GM23338 (cell line): ENCODE measurements at regions not wholly inside any gene's neighbourhood (a gene's known extent, or its start where the extent isn't known, plus 50 kb on each side); places are given as distances from the start of the nearest gene placed in this dataset.

Experiments
- ATAC-seq: fragments of 200-7000 bp; cut with Tn5 transposase; 3 replicates; pipeline ENCODE4 v1.9.1; 2020
- DNase-seq: peaks from one replicate; pipeline ENCODE4 v3.0.0-alpha.2; 2015; ENCODE audit warnings: low spot score
- H2AFZ ChIP-seq: fragments of 200-600 bp; sonication (generic); 2 replicates; pipeline ENCODE4 v1.8.0; 2016; ENCODE audit warnings: antibody characterized with exemption, mild to moderate bottlenecking, moderate library complexity
- H3F3A ChIP-seq: fragments of 200-600 bp; sonication (generic); replicated peaks from 2 replicates; pipeline ENCODE4 v1.8.0; 2017; ENCODE audit warnings: antibody characterized with exemption, mixed run types, low read depth
- H3K27ac ChIP-seq: fragments of 200-600 bp; sonication (generic); 2 replicates; pipeline ENCODE4 v1.6.1; 2016; ENCODE audit warnings: low read depth
- H3K27me3 ChIP-seq: fragments of 200-600 bp; sonication (generic); 2 replicates; pipeline ENCODE4 v1.8.0; 2016; ENCODE audit warnings: mild to moderate bottlenecking, mixed run types, moderate library complexity; ENCODE audit not compliant: insufficient read depth
- H3K36me3 ChIP-seq: fragments of 200-600 bp; sonication (generic); 2 replicates; pipeline ENCODE4 v1.8.0; 2016; ENCODE audit warnings: mild to moderate bottlenecking; ENCODE audit not compliant: insufficient read depth
- H3K4me1 ChIP-seq: fragments of 200-600 bp; sonication (generic); 2 replicates; pipeline ENCODE4 v1.8.0; 2016; ENCODE audit warnings: mild to moderate bottlenecking, moderate library complexity; ENCODE audit not compliant: insufficient read depth
- H3K4me2 ChIP-seq: fragments of 200-600 bp; sonication (generic); 2 replicates; pipeline ENCODE4 v1.7.1; 2017; ENCODE audit warnings: mixed run types
- H3K4me3 ChIP-seq: fragments of 200-600 bp; sonication (generic); 2 replicates; pipeline ENCODE4 v1.6.1; 2016; ENCODE audit warnings: mixed run types
- H3K79me2 ChIP-seq: fragments of 200-600 bp; sonication (generic); replicated peaks from 2 replicates; pipeline ENCODE4 v1.8.0; 2017; ENCODE audit warnings: mild to moderate bottlenecking; ENCODE audit not compliant: insufficient read depth
- H3K9me2 ChIP-seq: fragments of 200-600 bp; sonication (generic); 2 replicates; pipeline ENCODE4 v1.8.0; 2017; ENCODE audit not compliant: insufficient read depth
- H4K20me1 ChIP-seq: fragments of 200-600 bp; sonication (generic); replicated peaks from 2 replicates; pipeline ENCODE4 v1.8.0; 2017; ENCODE audit warnings: mild to moderate bottlenecking; ENCODE audit not compliant: insufficient read depth
- H3K27ac Mint-ChIP-seq: 2 replicates; pipeline ENCODE4 v1.8.0; 2020; ENCODE audit warnings: inconsistent platforms, mild to moderate bottlenecking, moderate library complexity, mixed read lengths
- H3K27me3 Mint-ChIP-seq: 3 replicates; pipeline ENCODE4 v1.8.0; 2022; ENCODE audit warnings: low read depth, mild to moderate bottlenecking, moderate library complexity, mixed read lengths, inconsistent platforms; ENCODE audit not compliant: insufficient read depth, poor library complexity
- H3K36me3 Mint-ChIP-seq: 3 replicates; pipeline ENCODE4 v1.8.0; 2021; ENCODE audit warnings: low read depth, mild to moderate bottlenecking, inconsistent platforms, moderate library complexity, mixed read lengths
- H3K4me1 Mint-ChIP-seq: 3 replicates; pipeline ENCODE4 v1.8.0; 2020; ENCODE audit warnings: mild to moderate bottlenecking, inconsistent platforms, mixed read lengths
- H3K4me3 Mint-ChIP-seq: 3 replicates; pipeline ENCODE4 v1.8.0; 2021; ENCODE audit warnings: moderate library complexity, mild to moderate bottlenecking, inconsistent platforms, mixed read lengths
- H3K9me3 Mint-ChIP-seq: 3 replicates; pipeline ENCODE4 v1.8.0; 2020; ENCODE audit warnings: moderate library complexity, mild to moderate bottlenecking, inconsistent platforms, mixed read lengths
- CREB1 ChIP-seq: fragments of 250-450 bp; sonication (Bioruptor Pico); IDR thresholded peaks from 2 replicates; pipeline ENCODE4 v1.5.0; 2020; ENCODE audit warnings: low read depth, mild to moderate bottlenecking, moderate library complexity
- EZH2phosphoT487 ChIP-seq: fragments of 200-600 bp; sonication (generic); IDR thresholded peaks from one replicate; pipeline ENCODE4 v1.8.1; 2018; ENCODE audit warnings: antibody characterized with exemption; ENCODE audit not compliant: unreplicated experiment
- JUNB ChIP-seq: IDR thresholded peaks from one replicate; pipeline ENCODE4 v1.6.1; 2016; ENCODE audit warnings: antibody characterized with exemption; ENCODE audit not compliant: unreplicated experiment
- NANOG ChIP-seq: IDR thresholded peaks from 2 replicates; pipeline ENCODE4 v1.6.1; 2016; ENCODE audit warnings: antibody characterized with exemption, borderline replicate concordance
- POLR2AphosphoS5 ChIP-seq: IDR thresholded peaks from 2 replicates; pipeline ENCODE4 v1.6.1; 2016; ENCODE audit warnings: antibody characterized with exemption, low read depth
- STAT1 ChIP-seq: IDR thresholded peaks from one replicate; pipeline ENCODE4 v1.6.1; 2016; ENCODE audit warnings: antibody characterized with exemption; ENCODE audit not compliant: unreplicated experiment
- ZNF114 ChIP-seq: fragments of 250-450 bp; sonication (Bioruptor Pico); IDR thresholded peaks from 2 replicates; pipeline ENCODE4 v1.5.0; 2020; ENCODE audit warnings: mild to moderate bottlenecking, moderate library complexity
- ZNF331 ChIP-seq: fragments of 250-450 bp; sonication (Bioruptor Pico); IDR thresholded peaks from 2 replicates; pipeline ENCODE4 v1.5.0; 2020; ENCODE audit warnings: low read depth, mild to moderate bottlenecking, moderate library complexity
- TF ChIP-seq, protein P1 (sequence below): IDR thresholded peaks from one replicate; pipeline ENCODE4 v1.6.1; 2018; ENCODE audit warnings: antibody characterized with exemption; ENCODE audit not compliant: unreplicated experiment
- TF ChIP-seq, protein P2 (sequence below): IDR thresholded peaks from 2 replicates; pipeline ENCODE4 v1.6.1; 2016; ENCODE audit warnings: antibody characterized with exemption
- TF ChIP-seq, protein P3 (sequence below), 2 experiments: fragments of 200-600 bp in 1 of 2; sonication (generic) in 1 of 2; conservative IDR thresholded peaks; 2 replicates each; pipeline versions ENCODE4 v1.5.1 to v1.6.1; 2016 to 2017; ENCODE audit warnings: antibody characterized with exemption in 2 of 2, low read depth in 2 of 2, mild to moderate bottlenecking in 2 of 2, moderate library complexity in 1 of 2

GRCh38 chr2:6393819-6394218 is 471.9 kb downstream of the CMPK2 start:
- no peak for ATAC-seq
- no peak for DNase-seq
- H3K4me3 Mint-ChIP-seq = no peak overlapping the region
- peaks cover 10% of the 10 kb centered on the region; the same call in 1 of the 3 replicates for H3K36me3 Mint-ChIP-seq
- H3K4me1 Mint-ChIP-seq = no peaks in the 10 kb centered on the region
- Histone ChIP-seq H3K27me3 (no peaks in the 10 kb centered on the region), H3K27ac (no peak overlapping the region), H3F3A (no peaks in the 10 kb centered on the region), H2AFZ (no peak overlapping the region), H3K9me2 (no peaks in the 10 kb centered on the region), H3K4me3 (no peak overlapping the region), H3K4me2 (no peak overlapping the region), H4K20me1 (no peaks in the 10 kb centered on the region), H3K79me2 (no peaks in the 10 kb centered on the region), H3K4me1 (no peaks in the 10 kb centered on the region), H3K36me3 (no peaks in the 10 kb centered on the region)
- peaks cover 3% of the 10 kb centered on the region for H3K27me3 Mint-ChIP-seq
- TF ChIP-seq, protein P1, sequence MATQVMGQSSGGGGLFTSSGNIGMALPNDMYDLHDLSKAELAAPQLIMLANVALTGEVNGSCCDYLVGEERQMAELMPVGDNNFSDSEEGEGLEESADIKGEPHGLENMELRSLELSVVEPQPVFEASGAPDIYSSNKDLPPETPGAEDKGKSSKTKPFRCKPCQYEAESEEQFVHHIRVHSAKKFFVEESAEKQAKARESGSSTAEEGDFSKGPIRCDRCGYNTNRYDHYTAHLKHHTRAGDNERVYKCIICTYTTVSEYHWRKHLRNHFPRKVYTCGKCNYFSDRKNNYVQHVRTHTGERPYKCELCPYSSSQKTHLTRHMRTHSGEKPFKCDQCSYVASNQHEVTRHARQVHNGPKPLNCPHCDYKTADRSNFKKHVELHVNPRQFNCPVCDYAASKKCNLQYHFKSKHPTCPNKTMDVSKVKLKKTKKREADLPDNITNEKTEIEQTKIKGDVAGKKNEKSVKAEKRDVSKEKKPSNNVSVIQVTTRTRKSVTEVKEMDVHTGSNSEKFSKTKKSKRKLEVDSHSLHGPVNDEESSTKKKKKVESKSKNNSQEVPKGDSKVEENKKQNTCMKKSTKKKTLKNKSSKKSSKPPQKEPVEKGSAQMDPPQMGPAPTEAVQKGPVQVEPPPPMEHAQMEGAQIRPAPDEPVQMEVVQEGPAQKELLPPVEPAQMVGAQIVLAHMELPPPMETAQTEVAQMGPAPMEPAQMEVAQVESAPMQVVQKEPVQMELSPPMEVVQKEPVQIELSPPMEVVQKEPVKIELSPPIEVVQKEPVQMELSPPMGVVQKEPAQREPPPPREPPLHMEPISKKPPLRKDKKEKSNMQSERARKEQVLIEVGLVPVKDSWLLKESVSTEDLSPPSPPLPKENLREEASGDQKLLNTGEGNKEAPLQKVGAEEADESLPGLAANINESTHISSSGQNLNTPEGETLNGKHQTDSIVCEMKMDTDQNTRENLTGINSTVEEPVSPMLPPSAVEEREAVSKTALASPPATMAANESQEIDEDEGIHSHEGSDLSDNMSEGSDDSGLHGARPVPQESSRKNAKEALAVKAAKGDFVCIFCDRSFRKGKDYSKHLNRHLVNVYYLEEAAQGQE = no peak
- TF ChIP-seq ZNF331 (CRISPR knock-in tag) (no peak), EZH2phosphoT487 (no peak), NANOG (no peak)
- no peak overlapping the region for H3K27ac Mint-ChIP-seq
- H3K9me3 Mint-ChIP-seq = peaks cover 74% of the 10 kb centered on the region

DNA sequence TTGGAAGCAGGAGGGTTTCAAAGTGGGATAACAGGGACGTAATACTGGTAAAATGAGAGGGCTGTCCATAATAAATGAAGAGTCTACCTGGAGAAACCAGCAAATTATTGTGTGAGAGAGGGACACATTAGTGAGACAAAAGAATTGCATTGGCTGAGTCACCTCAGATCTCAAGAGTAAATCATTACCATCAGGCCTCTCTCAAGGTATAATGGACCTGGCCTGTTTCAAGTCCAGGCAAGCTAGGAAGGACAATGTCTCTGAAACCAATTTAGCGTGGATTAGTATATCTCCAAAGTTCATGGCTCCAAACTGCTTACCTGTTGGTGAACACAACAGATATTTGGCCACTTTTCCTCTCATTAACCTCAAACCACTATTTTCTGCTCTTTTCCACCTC is 471.4 kb downstream of the CMPK2 start:
- ATAC-seq (no peak), DNase-seq (no peak)
- Histone ChIP-seq H3K36me3 (no peaks in the 10 kb centered on the region), H3K4me3 (no peak overlapping the region), H3K27me3 (no peaks in the 10 kb centered on the region), H4K20me1 (no peaks in the 10 kb centered on the region), H3F3A (no peaks in the 10 kb centered on the region), H3K9me2 (no peaks in the 10 kb centered on the region), H3K4me1 (no peaks in the 10 kb centered on the region), H2AFZ (no peak overlapping the region), H3K27ac (no peak overlapping the region), H3K79me2 (no peaks in the 10 kb centered on the region), H3K4me2 (no peak overlapping the region)
- H3K4me3 Mint-ChIP-seq = no peak overlapping the region
- H3K27me3 Mint-ChIP-seq = peaks cover 3% of the 10 kb centered on the region
- peaks cover 73% of the 10 kb centered on the region for H3K9me3 Mint-ChIP-seq
- H3K27ac Mint-ChIP-seq = no peak overlapping the region
- H3K4me1 Mint-ChIP-seq = no peaks in the 10 kb centered on the region
- H3K36me3 Mint-ChIP-seq = peaks cover 10% of the 10 kb centered on the region; the same call in 1 of the 3 replicates
- no peak for TF ChIP-seq POLR2AphosphoS5
- TF ChIP-seq, protein P1 = no peak
- no peak for TF ChIP-seq NANOG
- TF ChIP-seq CREB1 = no peak
- no peak for TF ChIP-seq STAT1
- TF ChIP-seq, protein P2, sequence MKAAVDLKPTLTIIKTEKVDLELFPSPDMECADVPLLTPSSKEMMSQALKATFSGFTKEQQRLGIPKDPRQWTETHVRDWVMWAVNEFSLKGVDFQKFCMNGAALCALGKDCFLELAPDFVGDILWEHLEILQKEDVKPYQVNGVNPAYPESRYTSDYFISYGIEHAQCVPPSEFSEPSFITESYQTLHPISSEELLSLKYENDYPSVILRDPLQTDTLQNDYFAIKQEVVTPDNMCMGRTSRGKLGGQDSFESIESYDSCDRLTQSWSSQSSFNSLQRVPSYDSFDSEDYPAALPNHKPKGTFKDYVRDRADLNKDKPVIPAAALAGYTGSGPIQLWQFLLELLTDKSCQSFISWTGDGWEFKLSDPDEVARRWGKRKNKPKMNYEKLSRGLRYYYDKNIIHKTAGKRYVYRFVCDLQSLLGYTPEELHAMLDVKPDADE = no peak
- no peak for TF ChIP-seq EZH2phosphoT487
- TF ChIP-seq, protein P3, sequence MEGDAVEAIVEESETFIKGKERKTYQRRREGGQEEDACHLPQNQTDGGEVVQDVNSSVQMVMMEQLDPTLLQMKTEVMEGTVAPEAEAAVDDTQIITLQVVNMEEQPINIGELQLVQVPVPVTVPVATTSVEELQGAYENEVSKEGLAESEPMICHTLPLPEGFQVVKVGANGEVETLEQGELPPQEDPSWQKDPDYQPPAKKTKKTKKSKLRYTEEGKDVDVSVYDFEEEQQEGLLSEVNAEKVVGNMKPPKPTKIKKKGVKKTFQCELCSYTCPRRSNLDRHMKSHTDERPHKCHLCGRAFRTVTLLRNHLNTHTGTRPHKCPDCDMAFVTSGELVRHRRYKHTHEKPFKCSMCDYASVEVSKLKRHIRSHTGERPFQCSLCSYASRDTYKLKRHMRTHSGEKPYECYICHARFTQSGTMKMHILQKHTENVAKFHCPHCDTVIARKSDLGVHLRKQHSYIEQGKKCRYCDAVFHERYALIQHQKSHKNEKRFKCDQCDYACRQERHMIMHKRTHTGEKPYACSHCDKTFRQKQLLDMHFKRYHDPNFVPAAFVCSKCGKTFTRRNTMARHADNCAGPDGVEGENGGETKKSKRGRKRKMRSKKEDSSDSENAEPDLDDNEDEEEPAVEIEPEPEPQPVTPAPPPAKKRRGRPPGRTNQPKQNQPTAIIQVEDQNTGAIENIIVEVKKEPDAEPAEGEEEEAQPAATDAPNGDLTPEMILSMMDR (conservative IDR thresholded peaks at IDR 0.05; ENCODE audit: low read depth in 2 of 2) = no peak
- no peak for TF ChIP-seq JUNB
- TF ChIP-seq ZNF331 (CRISPR knock-in tag) = no peak
- TF ChIP-seq ZNF114 (CRISPR knock-in tag) = no peak
